Natural killer cell (primary cell): ENCODE measurements at regions not wholly inside any gene's neighbourhood (a gene's known extent, or its start where the extent isn't known, plus 50 kb on each side); places are given as distances from the start of the nearest gene placed in this dataset.

Experiments
- ATAC-seq, 3 donors: fragments of 150-1000 bp in 2 of 3; fragments of 200-7000 bp in 1 of 3; cut with Tn5 transposase; 1 replicate in 1 of 3; 2 replicates in 2 of 3; pipeline ENCODE4 v1.10.0; 2021; ENCODE audit warnings: mild to moderate bottlenecking in 2 of 3, moderate library complexity in 2 of 3
- DNase-seq, 2 donors: peaks; one replicate each; pipeline versions ENCODE4 v3.0.0 to v3.0.0-alpha.2; 2013 to 2021; ENCODE audit warnings: mixed read lengths in 1 of 2
- H3K27ac ChIP-seq: one replicate; pipeline ENCODE4 v1.5.1; 2013; ENCODE audit warnings: mild to moderate bottlenecking, low read length
- H3K27me3 ChIP-seq: one replicate; pipeline ENCODE4 v1.6.1; 2013; ENCODE audit warnings: low read length; ENCODE audit not compliant: control insufficient read depth, insufficient read depth
- H3K36me3 ChIP-seq: one replicate; pipeline ENCODE4 v1.6.1; 2013; ENCODE audit warnings: low read length; ENCODE audit not compliant: control insufficient read depth, insufficient read depth
- H3K4me1 ChIP-seq: one replicate; pipeline ENCODE4 v1.6.1; 2013; ENCODE audit warnings: low read length; ENCODE audit not compliant: control insufficient read depth, insufficient read depth
- H3K4me3 ChIP-seq: one replicate; pipeline ENCODE4 v1.5.1; 2013; ENCODE audit warnings: low read length
- H3K9me3 ChIP-seq: one replicate; pipeline ENCODE4 v1.6.1; 2013; ENCODE audit warnings: low read length; ENCODE audit not compliant: control insufficient read depth, insufficient read depth
- H3K27ac Mint-ChIP-seq, 2 donors: one replicate each; pipeline ENCODE4 v1.8.0; 2022; ENCODE audit warnings: mild to moderate bottlenecking in 2 of 2, mixed read lengths in 2 of 2, moderate library complexity in 1 of 2
- H3K27me3 Mint-ChIP-seq, 2 donors: one replicate each; pipeline ENCODE4 v1.8.0; 2022; ENCODE audit warnings: low read depth in 2 of 2, mixed read lengths in 2 of 2
- H3K36me3 Mint-ChIP-seq: one replicate; pipeline ENCODE4 v1.8.0; 2022; ENCODE audit warnings: mixed read lengths
- H3K4me1 Mint-ChIP-seq, 2 donors: one replicate each; pipeline ENCODE4 v1.8.0; 2022; ENCODE audit warnings: mixed read lengths in 2 of 2
- H3K4me3 Mint-ChIP-seq: one replicate; pipeline ENCODE4 v1.8.0; 2022; ENCODE audit warnings: mild to moderate bottlenecking, moderate library complexity, mixed read lengths
- H3K9me3 Mint-ChIP-seq, 2 donors: one replicate each; pipeline ENCODE4 v1.8.0; 2022; ENCODE audit warnings: mixed read lengths in 2 of 2
- CTCF ChIP-seq: fragments of 200-600 bp; IDR thresholded peaks from one replicate; pipeline ENCODE4 v1.8.0; 2022; ENCODE audit warnings: antibody characterized with exemption
- WGBS: methylation state at CpG from one replicate; pipeline ENCODE4 v1.1.7; 2013; ENCODE audit warnings: missing lambda C conversion rate; ENCODE audit not compliant: insufficient coverage; 5-methylcytosine and 5-hydroxymethylcytosine counted together
- intact Hi-C: fragments of 100-400 bp; cut with micrococcal nuclease; formaldehyde crosslinking; loops from one replicate; pipeline ENCODE4 v1.14.2; 2022

GRCh38 chr2:216920937-216921456 lies 61.1 kb upstream of the TNP1 start:
- no peak overlapping the region for H3K27ac ChIP-seq
- Mint-ChIP-seq H3K27ac (no peak overlapping the region), H3K9me3 (no peaks in the 10 kb centered on the region), H3K36me3 (no peaks in the 10 kb centered on the region), H3K27me3 (peaks cover 8 to 20% of the 10 kb centered on the region in 2 donors), H3K4me3 (no peak overlapping the region), H3K4me1 (no peaks in the 10 kb centered on the region)
- 89% methylated on average over 10 of the region's 10 CpGs for WGBS
- no peak for DNase-seq
- no peaks in the 10 kb centered on the region for H3K27me3 ChIP-seq
- ATAC-seq, result no peak
- no peaks in the 10 kb centered on the region for H3K4me1 ChIP-seq
- no peak for TF ChIP-seq CTCF
- intact Hi-C loops, result no loop called here
- H3K4me3 ChIP-seq, result no peak overlapping the region
- H3K9me3 ChIP-seq, result no peaks in the 10 kb centered on the region
- no peaks in the 10 kb centered on the region for H3K36me3 ChIP-seq

GRCh38 chr2:216920143-216920876 lies 60.4 kb upstream of the TNP1 start:
- Mint-ChIP-seq H3K4me3 (no peak overlapping the region), H3K27me3 (peaks cover 8 to 14% of the 10 kb centered on the region in 2 donors), H3K4me1 (no peaks in the 10 kb centered on the region), H3K9me3 (no peaks in the 10 kb centered on the region), H3K36me3 (no peaks in the 10 kb centered on the region), H3K27ac (no peak overlapping the region)
- Histone ChIP-seq H3K9me3 (no peaks in the 10 kb centered on the region), H3K27me3 (no peaks in the 10 kb centered on the region), H3K27ac (no peak overlapping the region), H3K4me3 (no peak overlapping the region), H3K36me3 (no peaks in the 10 kb centered on the region), H3K4me1 (no peaks in the 10 kb centered on the region)
- intact Hi-C loops, result no loop called here
- WGBS, result 87% methylated on average over 8 of the region's 8 CpGs
- ATAC-seq (no peak), DNase-seq (no peak)
- TF ChIP-seq CTCF, result no peak

- peaks cover 0 to 8% of the 10 kb centered on the region in 2 donors for H3K27me3 Mint-ChIP-seq
- no peaks in the 10 kb centered on the region for H3K4me1 ChIP-seq
- intact Hi-C loops, result no loop called here
- H3K4me1 Mint-ChIP-seq, result no peaks in the 10 kb centered on the region
- ATAC-seq (no peak), DNase-seq (no peak)
- H3K4me3 ChIP-seq, result no peak overlapping the region
- no peaks in the 10 kb centered on the region for H3K27me3 ChIP-seq
- H3K9me3 ChIP-seq, result no peaks in the 10 kb centered on the region
- no peaks in the 10 kb centered on the region for H3K36me3 Mint-ChIP-seq
- H3K4me3 Mint-ChIP-seq, result no peak overlapping the region
- H3K36me3 ChIP-seq, result no peaks in the 10 kb centered on the region
- no peak overlapping the region for H3K27ac Mint-ChIP-seq
- H3K27ac ChIP-seq, result no peak overlapping the region
- TF ChIP-seq CTCF, result no peak
- H3K9me3 Mint-ChIP-seq, result no peaks in the 10 kb centered on the region
- 89% methylated on average over 5 of the region's 6 CpGs for WGBS
These were observed 58.3 kb upstream of the TNP1 start for GRCh38 chr2:216918088-216918680.
